Choroid plexus epithelial cell (primary cell): ENCODE measurements at regions not wholly inside any gene's neighbourhood (a gene's known extent, or its start where the extent isn't known, plus 50 kb on each side); places are given as distances from the start of the nearest gene placed in this dataset.

Experiments used
- DNase-seq: peaks from one replicate; pipeline ENCODE4 v3.0.0-alpha.2; 2010; ENCODE audit warnings: low read depth
- H3K4me3 ChIP-seq: 2 replicates; pipeline ENCODE4 v1.5.1; 2011; ENCODE audit warnings: low read depth, mild to moderate bottlenecking, control low read depth, low read length, moderate library complexity
- TF ChIP-seq, protein P1 (sequence below): conservative IDR thresholded peaks from 2 replicates; pipeline ENCODE4 v1.5.1; 2011; ENCODE audit warnings: low read depth, mild to moderate bottlenecking, control low read depth, inconsistent platforms, low read length, moderate library complexity

DNA sequence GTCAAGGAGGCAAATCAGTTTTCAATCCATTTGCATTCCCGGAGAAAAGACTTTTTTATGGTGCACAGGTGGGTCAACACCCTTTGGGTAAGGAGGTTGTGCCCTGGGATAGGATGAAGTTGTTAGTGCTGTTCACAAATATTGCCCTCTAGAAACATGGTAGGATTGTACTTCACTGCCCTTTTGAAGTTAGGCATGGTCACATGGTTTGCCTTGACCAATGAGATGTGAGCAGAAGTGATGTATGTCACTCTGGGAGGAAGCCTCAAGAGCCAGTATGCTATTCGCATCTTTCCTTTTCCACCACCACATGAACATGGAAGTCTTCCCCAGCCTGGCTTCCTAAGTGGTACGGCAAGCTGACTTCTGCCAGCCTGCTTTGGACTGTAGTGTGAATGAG lies 182.7 kb downstream of the TMX1 start:
- TF ChIP-seq, protein P1, sequence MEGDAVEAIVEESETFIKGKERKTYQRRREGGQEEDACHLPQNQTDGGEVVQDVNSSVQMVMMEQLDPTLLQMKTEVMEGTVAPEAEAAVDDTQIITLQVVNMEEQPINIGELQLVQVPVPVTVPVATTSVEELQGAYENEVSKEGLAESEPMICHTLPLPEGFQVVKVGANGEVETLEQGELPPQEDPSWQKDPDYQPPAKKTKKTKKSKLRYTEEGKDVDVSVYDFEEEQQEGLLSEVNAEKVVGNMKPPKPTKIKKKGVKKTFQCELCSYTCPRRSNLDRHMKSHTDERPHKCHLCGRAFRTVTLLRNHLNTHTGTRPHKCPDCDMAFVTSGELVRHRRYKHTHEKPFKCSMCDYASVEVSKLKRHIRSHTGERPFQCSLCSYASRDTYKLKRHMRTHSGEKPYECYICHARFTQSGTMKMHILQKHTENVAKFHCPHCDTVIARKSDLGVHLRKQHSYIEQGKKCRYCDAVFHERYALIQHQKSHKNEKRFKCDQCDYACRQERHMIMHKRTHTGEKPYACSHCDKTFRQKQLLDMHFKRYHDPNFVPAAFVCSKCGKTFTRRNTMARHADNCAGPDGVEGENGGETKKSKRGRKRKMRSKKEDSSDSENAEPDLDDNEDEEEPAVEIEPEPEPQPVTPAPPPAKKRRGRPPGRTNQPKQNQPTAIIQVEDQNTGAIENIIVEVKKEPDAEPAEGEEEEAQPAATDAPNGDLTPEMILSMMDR: no peak
- no peak overlapping the region for H3K4me3 ChIP-seq
- DNase-seq: no peak

DNA sequence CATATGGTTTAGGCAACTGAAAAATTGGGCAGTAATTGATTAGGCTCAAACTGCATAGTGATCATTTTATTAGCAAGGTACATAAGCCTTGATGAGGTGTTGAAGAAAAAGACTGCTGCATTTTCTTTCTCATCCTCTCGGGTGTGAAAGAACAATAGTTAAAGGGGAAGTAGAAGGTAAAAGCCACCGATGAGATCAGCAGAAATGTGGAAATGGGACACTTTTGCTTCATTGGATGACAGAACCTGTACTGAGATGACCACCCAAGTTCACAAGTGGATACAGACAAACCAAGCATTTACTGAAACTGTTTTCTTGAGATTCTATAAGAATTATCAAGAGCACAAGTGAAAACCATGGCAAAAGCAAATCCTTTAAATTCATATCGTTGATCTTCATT lies 184.0 kb downstream of the TMX1 start:
- DNase-seq: no peak
- no peak overlapping the region for H3K4me3 ChIP-seq
- TF ChIP-seq, protein P1: no peak

DNA sequence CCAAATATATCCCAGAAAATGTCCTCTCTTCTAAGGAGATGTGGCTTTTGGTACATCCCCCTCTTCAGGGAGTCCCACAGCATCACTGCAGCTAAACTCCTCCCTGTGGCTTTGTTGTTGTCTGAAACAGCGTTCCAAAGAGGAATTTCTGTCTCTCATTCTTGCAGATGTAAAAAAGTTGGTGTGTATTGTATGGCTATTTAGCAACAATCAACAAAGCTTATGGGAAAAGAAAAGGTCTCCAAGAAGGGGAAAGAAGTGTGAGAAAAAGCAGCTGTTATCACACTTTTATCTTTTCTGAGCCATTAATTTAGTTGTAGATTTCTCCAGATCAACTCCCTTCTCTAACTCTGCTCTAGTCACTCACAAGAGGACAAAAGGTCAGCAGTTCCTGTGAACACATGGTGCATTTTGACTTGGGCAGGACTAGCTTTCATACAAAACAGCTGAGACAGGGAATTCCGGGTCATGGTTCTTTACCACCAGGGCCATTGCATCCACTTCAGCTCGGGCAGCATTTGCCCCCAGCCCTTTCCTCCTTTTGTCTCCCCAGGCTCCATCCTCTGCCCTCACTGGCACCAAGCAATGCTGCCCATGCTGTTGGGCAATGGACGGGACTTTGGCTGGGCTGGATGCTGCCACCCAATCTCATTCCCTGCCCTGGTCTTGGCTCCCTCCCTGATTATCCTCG lies 184.7 kb downstream of the TMX1 start:
- TF ChIP-seq, protein P1: no peak
- DNase-seq: peak; percentile 91
- H3K4me3 ChIP-seq: no peak overlapping the region

- no peak for DNase-seq
- no peak overlapping the region for H3K4me3 ChIP-seq
- TF ChIP-seq, protein P1: no peak
Observed at GRCh38 chr14:51428981-51429380, 188.9 kb downstream of the TMX1 start.

DNA sequence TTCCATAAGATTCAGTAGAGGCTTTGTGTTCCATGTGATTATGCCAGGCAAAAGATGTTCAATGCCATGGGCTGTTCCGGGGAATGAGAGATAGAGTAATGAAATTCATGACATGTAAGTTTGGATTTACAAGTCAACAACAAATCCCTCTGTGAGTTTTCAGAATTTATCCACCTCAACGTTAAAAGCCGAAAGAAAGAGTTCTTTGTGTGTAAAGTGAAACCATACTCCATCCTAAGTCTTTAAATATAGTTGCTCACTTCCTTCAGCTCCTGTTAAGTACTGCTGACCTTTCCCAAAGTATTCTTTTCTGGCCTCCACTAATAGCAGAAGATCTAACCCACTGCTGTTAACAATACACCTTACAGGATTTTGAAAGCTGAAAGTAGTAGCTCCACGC lies 190.0 kb downstream of the TMX1 start:
- peak; percentile 37 for DNase-seq
- no peak overlapping the region for H3K4me3 ChIP-seq
- TF ChIP-seq, protein P1: no peak

- H3K4me3 ChIP-seq: no peak overlapping the region
- TF ChIP-seq, protein P1: no peak
- peak; percentile 59 for DNase-seq
Observed at GRCh38 chr14:51430633-51431032, 190.6 kb downstream of the TMX1 start.

- no peak overlapping the region for H3K4me3 ChIP-seq
- TF ChIP-seq, protein P1: no peak
- DNase-seq: peak; percentile 73
Observed at GRCh38 chr14:51431033-51431709, 191.1 kb downstream of the TMX1 start.
